Breast epithelium (tissue), 4 donors: ENCODE measurements at regions not wholly inside any gene's neighbourhood (a gene's known extent, or its start where the extent isn't known, plus 50 kb on each side); places are given as distances from the start of the nearest gene placed in this dataset.

Experiments used
- DNase-seq, 2 donors: peaks; one replicate each; pipeline ENCODE4 v3.0.0-alpha.2; 2019; ENCODE audit warnings: low spot score in 2 of 2
- H3K27ac ChIP-seq, 2 donors: fragments of 200-600 bp; sonication (generic) in 1 of 2; one replicate each; pipeline ENCODE4 v1.5.1; 2016 to 2019; ENCODE audit warnings: mild to moderate bottlenecking in 1 of 2
- H3K27me3 ChIP-seq, 2 donors: fragments of 200-600 bp; sonication (generic) in 1 of 2; one replicate each; pipeline versions ENCODE4 v1.5.1 to v1.6.0; 2017 to 2019; ENCODE audit warnings: control low read depth in 1 of 2, mild to moderate bottlenecking in 1 of 2
- H3K36me3 ChIP-seq: fragments of 200-600 bp; one replicate; pipeline ENCODE4 v1.5.1; 2019
- H3K4me1 ChIP-seq, 2 donors: fragments of 200-600 bp; sonication (generic); one replicate each; pipeline ENCODE4 v1.5.1; 2016 to 2019; ENCODE audit warnings: control low read depth in 1 of 2
- H3K4me3 ChIP-seq, 3 donors: fragments of 200-600 bp; sonication (generic); 1 replicate in 2 of 3; 2 replicates in 1 of 3; pipeline ENCODE4 v1.5.1; 2016 to 2019; ENCODE audit warnings: mild to moderate bottlenecking in 3 of 3, moderate library complexity in 2 of 3
- H3K9me3 ChIP-seq, 2 donors: fragments of 200-600 bp; sonication (generic) in 1 of 2; one replicate each; pipeline ENCODE4 v1.5.1; 2016 to 2019; ENCODE audit warnings: control low read depth in 1 of 2
- CTCF ChIP-seq, 3 donors: fragments of 450-650 bp; IDR thresholded peaks; one replicate each; pipeline ENCODE4 v1.5.1; 2016 to 2017; ENCODE audit warnings: antibody characterized with exemption in 3 of 3, mild to moderate bottlenecking in 3 of 3, moderate library complexity in 3 of 3
- POLR2A ChIP-seq: fragments of 450-650 bp; IDR thresholded peaks from one replicate; pipeline ENCODE4 v1.6.1; 2016; ENCODE audit warnings: antibody characterized with exemption, mild to moderate bottlenecking, moderate library complexity
- POLR2AphosphoS5 ChIP-seq, 3 donors: sonication (generic); formaldehyde crosslinking; IDR thresholded peaks; one replicate each; pipeline ENCODE4 v1.6.1; 2017; ENCODE audit warnings: antibody characterized with exemption in 3 of 3
- intact Hi-C: fragments of 100-400 bp; cut with DNase I; formaldehyde crosslinking; loops from one replicate; pipeline ENCODE4 v1.15.1; 2023; ENCODE audit warnings: low total_unique reads

DNA sequence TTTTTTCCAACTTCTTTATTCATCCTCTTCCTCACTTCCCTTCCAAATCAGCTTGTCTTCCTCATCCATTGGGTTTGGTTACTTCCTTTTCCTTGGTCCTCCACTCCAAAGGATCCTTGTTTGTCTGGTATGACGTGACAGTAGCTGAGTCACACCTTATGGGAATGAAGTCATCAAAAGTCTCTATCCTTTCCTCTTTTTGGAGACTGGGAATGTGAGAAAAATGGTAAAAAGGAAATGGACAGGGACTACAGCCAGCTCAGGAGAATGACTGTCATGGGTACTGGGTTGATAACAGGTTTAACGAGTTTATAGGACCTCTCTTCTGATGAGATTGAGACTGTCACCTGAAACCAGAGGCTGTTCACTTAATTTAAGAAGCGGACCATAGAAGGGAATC, 76.2 kb upstream of the MYO10 start:
- no peak overlapping the region for H3K27ac ChIP-seq

GRCh38 chr5:17014686-17015085, 78.6 kb upstream of the MYO10 start:
- Histone ChIP-seq H3K27me3 (no peaks in the 10 kb centered on the region), H3K4me1 (no peaks in the 10 kb centered on the region), H3K9me3 (no peaks in the 10 kb centered on the region), H3K36me3 (no peaks in the 10 kb centered on the region), H3K27ac (no peak overlapping the region), H3K4me3 (no peak overlapping the region)
- no peak for TF ChIP-seq POLR2A
- no peak for TF ChIP-seq CTCF (IDR thresholded peaks at IDR 0.05)
- TF ChIP-seq POLR2AphosphoS5 (IDR thresholded peaks at IDR 0.05): no peak
- intact Hi-C loops: no loop called here
- DNase-seq: no peak

More for the DNA sequence above, 76.2 kb upstream of the MYO10 start:
- intact Hi-C loops: no loop called here
- TF ChIP-seq POLR2AphosphoS5 (IDR thresholded peaks at IDR 0.05) (no peak), POLR2A (no peak), CTCF (IDR thresholded peaks at IDR 0.05) (no peak)
- DNase-seq: no peak
- Histone ChIP-seq H3K4me1 (no peaks in the 10 kb centered on the region), H3K9me3 (no peaks in the 10 kb centered on the region), H3K4me3 (no peak overlapping the region), H3K27me3 (no peaks in the 10 kb centered on the region), H3K36me3 (no peaks in the 10 kb centered on the region)

DNA sequence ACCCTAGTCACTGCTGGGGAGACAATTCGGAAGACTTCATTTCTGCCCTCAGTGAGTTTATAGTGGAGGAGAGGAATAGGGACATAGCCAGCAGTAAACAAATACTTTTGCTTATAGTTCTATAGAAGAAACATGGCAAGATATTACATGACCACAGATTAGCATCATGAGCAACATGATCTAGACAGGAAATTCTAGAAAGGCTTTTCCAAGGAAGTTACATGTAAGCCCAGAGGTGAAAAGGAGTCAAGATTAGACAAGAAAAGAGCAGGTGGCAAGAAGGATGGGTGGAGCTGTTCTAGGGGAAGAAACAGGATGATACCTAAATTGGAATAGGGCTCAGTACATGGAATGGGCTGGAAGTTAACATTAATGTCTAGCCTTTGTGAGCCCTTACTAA, 82.8 kb upstream of the MYO10 start:
- H3K9me3 ChIP-seq: no peaks in the 10 kb centered on the region
- intact Hi-C loops: no loop called here
- H3K27me3 ChIP-seq: no peaks in the 10 kb centered on the region
- no peaks in the 10 kb centered on the region for H3K4me1 ChIP-seq
- no peak overlapping the region for H3K27ac ChIP-seq
- H3K36me3 ChIP-seq: no peaks in the 10 kb centered on the region
- no peak for TF ChIP-seq CTCF (IDR thresholded peaks at IDR 0.05)
- TF ChIP-seq POLR2AphosphoS5 (IDR thresholded peaks at IDR 0.05): no peak
- no peak for TF ChIP-seq POLR2A
- H3K4me3 ChIP-seq: no peak overlapping the region
- DNase-seq: no peak

GRCh38 chr5:17019324-17019723, 83.2 kb upstream of the MYO10 start:
- intact Hi-C loops: no loop called here
- Histone ChIP-seq H3K4me1 (no peaks in the 10 kb centered on the region), H3K9me3 (no peaks in the 10 kb centered on the region), H3K27me3 (no peaks in the 10 kb centered on the region), H3K27ac (no peak overlapping the region), H3K36me3 (no peaks in the 10 kb centered on the region), H3K4me3 (no peak overlapping the region)
- no peak for DNase-seq
- TF ChIP-seq POLR2A (no peak), POLR2AphosphoS5 (IDR thresholded peaks at IDR 0.05) (no peak), CTCF (IDR thresholded peaks at IDR 0.05) (no peak)

- DNase-seq: no peak
- Histone ChIP-seq H3K4me3 (peak overlapping the region in 1 of 3 donors; percentile 41), H3K27ac (peak overlapping the region; percentile 18 to 41), H3K9me3 (no peaks in the 10 kb centered on the region), H3K27me3 (no peaks in the 10 kb centered on the region), H3K4me1 (no peaks in the 10 kb centered on the region), H3K36me3 (no peaks in the 10 kb centered on the region)
- intact Hi-C loops: no loop called here
- TF ChIP-seq POLR2A: no peak
- TF ChIP-seq POLR2AphosphoS5 (IDR thresholded peaks at IDR 0.05): no peak
- TF ChIP-seq CTCF (IDR thresholded peaks at IDR 0.05): no peak
Measured at GRCh38 chr5:17020678-17021601, 84.9 kb upstream of the MYO10 start.
